Tibial nerve (tissue), 3 donors: ENCODE measurements at regions not wholly inside any gene's neighbourhood (a gene's known extent, or its start where the extent isn't known, plus 50 kb on each side); places are given as distances from the start of the nearest gene placed in this dataset.

Experiments used
- CTCF ChIP-seq, 5 experiments: fragments of 200-600 bp in 3 of 5; fragments of 450-650 bp in 2 of 5; sonication (generic) in 3 of 5; IDR thresholded peaks; one replicate each; pipeline ENCODE4 v1.5.1; 2016 to 2019; ENCODE audit warnings: antibody characterized with exemption in 5 of 5, mild to moderate bottlenecking in 3 of 5, moderate library complexity in 2 of 5
- POLR2A ChIP-seq, 2 donors: fragments of 450-650 bp; IDR thresholded peaks; one replicate each; pipeline ENCODE4 v1.6.1; 2017; ENCODE audit warnings: antibody characterized with exemption in 2 of 2, mild to moderate bottlenecking in 2 of 2, moderate library complexity in 2 of 2

- TF ChIP-seq POLR2A (IDR thresholded peaks at IDR 0.05) (no peak), CTCF (IDR thresholded peaks at IDR 0.05) (no peak)
Measured at GRCh38 chr18:54517521-54517920, 73.5 kb upstream of the DYNAP start.
